ENCODE measurements at regions not wholly inside any gene's neighbourhood (a gene's known extent, or its start where the extent isn't known, plus 50 kb on each side); places are given as distances from the start of the nearest gene placed in this dataset.

DNA sequence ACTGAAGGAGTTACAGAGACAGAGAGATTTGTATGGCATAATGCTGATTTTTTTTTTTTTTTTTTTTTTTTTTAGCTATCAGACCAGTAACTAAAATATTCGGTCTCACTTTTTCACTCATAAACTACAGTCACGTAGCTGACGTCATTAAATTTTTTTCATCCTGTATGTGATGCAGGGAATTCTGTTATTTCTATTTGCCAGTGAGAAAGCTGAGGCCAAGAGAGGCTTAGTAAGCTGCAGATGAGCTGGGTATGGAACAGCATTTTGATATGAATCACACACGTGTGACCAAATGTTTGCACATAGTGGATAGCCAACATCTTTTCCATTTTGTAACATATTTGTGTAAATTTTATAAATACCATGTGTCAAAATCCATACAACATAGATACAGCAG, 79.1 kb upstream of the EPB41L3 start:
- no peak for TF ChIP-seq POLR2AphosphoS5 (IDR thresholded peaks at IDR 0.05; ENCODE audit: low read depth, low read length)
- TF ChIP-seq, protein P1, sequence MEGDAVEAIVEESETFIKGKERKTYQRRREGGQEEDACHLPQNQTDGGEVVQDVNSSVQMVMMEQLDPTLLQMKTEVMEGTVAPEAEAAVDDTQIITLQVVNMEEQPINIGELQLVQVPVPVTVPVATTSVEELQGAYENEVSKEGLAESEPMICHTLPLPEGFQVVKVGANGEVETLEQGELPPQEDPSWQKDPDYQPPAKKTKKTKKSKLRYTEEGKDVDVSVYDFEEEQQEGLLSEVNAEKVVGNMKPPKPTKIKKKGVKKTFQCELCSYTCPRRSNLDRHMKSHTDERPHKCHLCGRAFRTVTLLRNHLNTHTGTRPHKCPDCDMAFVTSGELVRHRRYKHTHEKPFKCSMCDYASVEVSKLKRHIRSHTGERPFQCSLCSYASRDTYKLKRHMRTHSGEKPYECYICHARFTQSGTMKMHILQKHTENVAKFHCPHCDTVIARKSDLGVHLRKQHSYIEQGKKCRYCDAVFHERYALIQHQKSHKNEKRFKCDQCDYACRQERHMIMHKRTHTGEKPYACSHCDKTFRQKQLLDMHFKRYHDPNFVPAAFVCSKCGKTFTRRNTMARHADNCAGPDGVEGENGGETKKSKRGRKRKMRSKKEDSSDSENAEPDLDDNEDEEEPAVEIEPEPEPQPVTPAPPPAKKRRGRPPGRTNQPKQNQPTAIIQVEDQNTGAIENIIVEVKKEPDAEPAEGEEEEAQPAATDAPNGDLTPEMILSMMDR (IDR thresholded peaks at IDR 0.05): no peak
- TF ChIP-seq, protein P2, sequence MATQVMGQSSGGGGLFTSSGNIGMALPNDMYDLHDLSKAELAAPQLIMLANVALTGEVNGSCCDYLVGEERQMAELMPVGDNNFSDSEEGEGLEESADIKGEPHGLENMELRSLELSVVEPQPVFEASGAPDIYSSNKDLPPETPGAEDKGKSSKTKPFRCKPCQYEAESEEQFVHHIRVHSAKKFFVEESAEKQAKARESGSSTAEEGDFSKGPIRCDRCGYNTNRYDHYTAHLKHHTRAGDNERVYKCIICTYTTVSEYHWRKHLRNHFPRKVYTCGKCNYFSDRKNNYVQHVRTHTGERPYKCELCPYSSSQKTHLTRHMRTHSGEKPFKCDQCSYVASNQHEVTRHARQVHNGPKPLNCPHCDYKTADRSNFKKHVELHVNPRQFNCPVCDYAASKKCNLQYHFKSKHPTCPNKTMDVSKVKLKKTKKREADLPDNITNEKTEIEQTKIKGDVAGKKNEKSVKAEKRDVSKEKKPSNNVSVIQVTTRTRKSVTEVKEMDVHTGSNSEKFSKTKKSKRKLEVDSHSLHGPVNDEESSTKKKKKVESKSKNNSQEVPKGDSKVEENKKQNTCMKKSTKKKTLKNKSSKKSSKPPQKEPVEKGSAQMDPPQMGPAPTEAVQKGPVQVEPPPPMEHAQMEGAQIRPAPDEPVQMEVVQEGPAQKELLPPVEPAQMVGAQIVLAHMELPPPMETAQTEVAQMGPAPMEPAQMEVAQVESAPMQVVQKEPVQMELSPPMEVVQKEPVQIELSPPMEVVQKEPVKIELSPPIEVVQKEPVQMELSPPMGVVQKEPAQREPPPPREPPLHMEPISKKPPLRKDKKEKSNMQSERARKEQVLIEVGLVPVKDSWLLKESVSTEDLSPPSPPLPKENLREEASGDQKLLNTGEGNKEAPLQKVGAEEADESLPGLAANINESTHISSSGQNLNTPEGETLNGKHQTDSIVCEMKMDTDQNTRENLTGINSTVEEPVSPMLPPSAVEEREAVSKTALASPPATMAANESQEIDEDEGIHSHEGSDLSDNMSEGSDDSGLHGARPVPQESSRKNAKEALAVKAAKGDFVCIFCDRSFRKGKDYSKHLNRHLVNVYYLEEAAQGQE (IDR thresholded peaks at IDR 0.05; ENCODE audit: insufficient read depth in 1 of 2, low read depth in 2 of 2, low read length in 1 of 2): no peak

All from Panc1 (cell line).